ENCODE measurements at regions not wholly inside any gene's neighbourhood (a gene's known extent, or its start where the extent isn't known, plus 50 kb on each side); places are given as distances from the start of the nearest gene placed in this dataset.
A peak's percentile ranks its signal among the peaks of the same experiment; 100 is the strongest.
"Not testable (repeated sequence)": the region's sequence is repeated elsewhere in the genome, so short reads cannot be mapped to it uniquely, and the experiment has no call there.

GRCh38 chr22:19606332-19607191 is 82.4 kb upstream of the CLDN5 start:
- peak overlapping the region; percentile 61; the same call in 1 of the 2 replicates for H3K9ac ChIP-seq (ENCODE audit: low read length)
- no peak overlapping the region for H3K4me3 ChIP-seq (ENCODE audit: low read length)
- no peaks in the 10 kb centered on the region for H4K20me1 ChIP-seq (ENCODE audit: insufficient read depth, low read depth, low read length)
- no peaks in the 10 kb centered on the region for H3K79me2 ChIP-seq (ENCODE audit: low read length)
- H3K9me2 ChIP-seq (replicated peaks; ENCODE audit: insufficient read depth, low read length), result no peaks in the 10 kb centered on the region
- H3K9me3 ChIP-seq (ENCODE audit: low read length), result no peaks in the 10 kb centered on the region
- no peak overlapping the region for H3K27ac ChIP-seq (ENCODE audit: low read length)
- DNase-seq, result no peak
- H3K27me3 ChIP-seq (ENCODE audit: low read length), result no peaks in the 10 kb centered on the region
- peak overlapping the region; percentile 39 for H3K4me2 ChIP-seq (ENCODE audit: low read depth, low read length, poor library complexity, severe bottlenecking)
- H3K36me3 ChIP-seq (ENCODE audit: insufficient read depth, low read length), result no peaks in the 10 kb centered on the region
- peak overlapping the region; percentile 52 for H2AFZ ChIP-seq (ENCODE audit: low read length)
- H3K4me1 ChIP-seq (ENCODE audit: low read length), result peaks cover 68% of the 10 kb centered on the region

GRCh38 chr22:19607192-19608002 is 83.2 kb upstream of the CLDN5 start:
- no peaks in the 10 kb centered on the region for H4K20me1 ChIP-seq (ENCODE audit: insufficient read depth, low read depth, low read length)
- no peaks in the 10 kb centered on the region for H3K27me3 ChIP-seq (ENCODE audit: low read length)
- peaks cover 73% of the 10 kb centered on the region for H3K4me1 ChIP-seq (ENCODE audit: low read length)
- DNase-seq, result no peak
- peak overlapping the region; percentile 39 for H3K4me2 ChIP-seq (ENCODE audit: low read depth, low read length, poor library complexity, severe bottlenecking)
- no peaks in the 10 kb centered on the region for H3K9me2 ChIP-seq (replicated peaks; ENCODE audit: insufficient read depth, low read length)
- H3K36me3 ChIP-seq (ENCODE audit: insufficient read depth, low read length), result no peaks in the 10 kb centered on the region
- peak overlapping the region; percentile 52 for H2AFZ ChIP-seq (ENCODE audit: low read length)
- H3K27ac ChIP-seq (ENCODE audit: low read length), result no peak overlapping the region
- H3K9me3 ChIP-seq (ENCODE audit: low read length), result no peaks in the 10 kb centered on the region
- no peaks in the 10 kb centered on the region for H3K79me2 ChIP-seq (ENCODE audit: low read length)
- H3K9ac ChIP-seq (ENCODE audit: low read length), result peak overlapping the region; percentile 61
- no peak overlapping the region for H3K4me3 ChIP-seq (ENCODE audit: low read length)

GRCh38 chr22:19608003-19608690 is 83.9 kb upstream of the CLDN5 start:
- H3K36me3 ChIP-seq (ENCODE audit: insufficient read depth, low read length), result no peaks in the 10 kb centered on the region
- peak overlapping the region; percentile 94; the same call in 1 of the 2 replicates for H3K27ac ChIP-seq (ENCODE audit: low read length)
- no peak overlapping the region for H2AFZ ChIP-seq (ENCODE audit: low read length)
- H3K27me3 ChIP-seq (ENCODE audit: low read length), result no peaks in the 10 kb centered on the region
- DNase-seq, result no peak
- peaks cover 74% of the 10 kb centered on the region for H3K4me1 ChIP-seq (ENCODE audit: low read length)
- no peak overlapping the region for H3K9ac ChIP-seq (ENCODE audit: low read length)
- H3K9me3 ChIP-seq (ENCODE audit: low read length), result no peaks in the 10 kb centered on the region
- no peaks in the 10 kb centered on the region for H4K20me1 ChIP-seq (ENCODE audit: insufficient read depth, low read depth, low read length)
- no peak overlapping the region for H3K4me2 ChIP-seq (ENCODE audit: low read depth, low read length, poor library complexity, severe bottlenecking)
- H3K79me2 ChIP-seq (ENCODE audit: low read length), result no peaks in the 10 kb centered on the region
- H3K9me2 ChIP-seq (replicated peaks; ENCODE audit: insufficient read depth, low read length), result no peaks in the 10 kb centered on the region
- no peak overlapping the region for H3K4me3 ChIP-seq (ENCODE audit: low read length)

- Histone ChIP-seq H3K27ac (ENCODE audit: low read length) (peak overlapping the region; percentile 94), H3K4me1 (ENCODE audit: low read length) (peaks cover 77% of the 10 kb centered on the region), H3K4me2 (ENCODE audit: low read depth, low read length, poor library complexity, severe bottlenecking) (peak overlapping the region; percentile 64), H3K9ac (ENCODE audit: low read length) (peak overlapping the region; percentile 70), H3K4me3 (ENCODE audit: low read length) (peak overlapping the region; percentile 43)
- not testable (repeated sequence) for H2AFZ ChIP-seq (ENCODE audit: low read length); H4K20me1 ChIP-seq (ENCODE audit: insufficient read depth, low read depth, low read length); H3K9me3 ChIP-seq (ENCODE audit: low read length); H3K9me2 ChIP-seq (replicated peaks; ENCODE audit: insufficient read depth, low read length); H3K27me3 ChIP-seq (ENCODE audit: low read length); H3K79me2 ChIP-seq (ENCODE audit: low read length); H3K36me3 ChIP-seq (ENCODE audit: insufficient read depth, low read length)
- peak; percentile 90 for DNase-seq
Measured at GRCh38 chr22:19609753-19610152, 85.5 kb upstream of the CLDN5 start.

- H3K9me3 ChIP-seq (ENCODE audit: low read length), result no peaks in the 10 kb centered on the region
- H2AFZ ChIP-seq (ENCODE audit: low read length), result peak overlapping the region; percentile 51
- peak overlapping the region; percentile 43 for H3K4me3 ChIP-seq (ENCODE audit: low read length)
- no peaks in the 10 kb centered on the region for H3K27me3 ChIP-seq (ENCODE audit: low read length)
- no peaks in the 10 kb centered on the region for H4K20me1 ChIP-seq (ENCODE audit: insufficient read depth, low read depth, low read length)
- peak overlapping the region; percentile 70 for H3K9ac ChIP-seq (ENCODE audit: low read length)
- peak overlapping the region; percentile 64 for H3K4me2 ChIP-seq (ENCODE audit: low read depth, low read length, poor library complexity, severe bottlenecking)
- no peaks in the 10 kb centered on the region for H3K36me3 ChIP-seq (ENCODE audit: insufficient read depth, low read length)
- peak overlapping the region; percentile 94 for H3K27ac ChIP-seq (ENCODE audit: low read length)
- H3K79me2 ChIP-seq (ENCODE audit: low read length), result no peaks in the 10 kb centered on the region
- H3K9me2 ChIP-seq (replicated peaks; ENCODE audit: insufficient read depth, low read length), result no peaks in the 10 kb centered on the region
- DNase-seq, result peak; percentile 81
- H3K4me1 ChIP-seq (ENCODE audit: low read length), result peaks cover 87% of the 10 kb centered on the region
Measured at GRCh38 chr22:19610518-19611253, 86.5 kb upstream of the CLDN5 start.

- no peaks in the 10 kb centered on the region for H3K9me3 ChIP-seq (ENCODE audit: low read length)
- H3K4me2 ChIP-seq (ENCODE audit: low read depth, low read length, poor library complexity, severe bottlenecking), result peak overlapping the region; percentile 64
- H2AFZ ChIP-seq (ENCODE audit: low read length), result no peak overlapping the region
- H3K4me1 ChIP-seq (ENCODE audit: low read length), result peaks cover 94% of the 10 kb centered on the region
- no peaks in the 10 kb centered on the region for H3K27me3 ChIP-seq (ENCODE audit: low read length)
- H3K36me3 ChIP-seq (ENCODE audit: insufficient read depth, low read length), result no peaks in the 10 kb centered on the region
- no peaks in the 10 kb centered on the region for H3K9me2 ChIP-seq (replicated peaks; ENCODE audit: insufficient read depth, low read length)
- no peaks in the 10 kb centered on the region for H4K20me1 ChIP-seq (ENCODE audit: insufficient read depth, low read depth, low read length)
- H3K4me3 ChIP-seq (ENCODE audit: low read length), result no peak overlapping the region
- peak overlapping the region; percentile 70 for H3K9ac ChIP-seq (ENCODE audit: low read length)
- peak overlapping the region; percentile 94 for H3K27ac ChIP-seq (ENCODE audit: low read length)
- no peak for DNase-seq
- no peaks in the 10 kb centered on the region for H3K79me2 ChIP-seq (ENCODE audit: low read length)
Measured at GRCh38 chr22:19611590-19611989, 87.4 kb upstream of the CLDN5 start.

- peak overlapping the region; percentile 49 for H3K9ac ChIP-seq (ENCODE audit: low read length)
Measured at GRCh38 chr22:19612866-19613572, 88.8 kb upstream of the CLDN5 start.

More at GRCh38 chr22:19612866-19613572, 88.8 kb upstream of the CLDN5 start:
- no peaks in the 10 kb centered on the region for H3K36me3 ChIP-seq (ENCODE audit: insufficient read depth, low read length)
- H3K4me1 ChIP-seq (ENCODE audit: low read length), result peaks cover 94% of the 10 kb centered on the region
- DNase-seq, result no peak
- no peaks in the 10 kb centered on the region for H3K27me3 ChIP-seq (ENCODE audit: low read length)
- no peaks in the 10 kb centered on the region for H4K20me1 ChIP-seq (ENCODE audit: insufficient read depth, low read depth, low read length)
- peak overlapping the region; percentile 56; the same call in 1 of the 2 replicates for H2AFZ ChIP-seq (ENCODE audit: low read length)
- no peaks in the 10 kb centered on the region for H3K79me2 ChIP-seq (ENCODE audit: low read length)
- H3K9me2 ChIP-seq (replicated peaks; ENCODE audit: insufficient read depth, low read length), result no peaks in the 10 kb centered on the region
- H3K27ac ChIP-seq (ENCODE audit: low read length), result peak overlapping the region; percentile 98
- peak overlapping the region; percentile 58 for H3K4me2 ChIP-seq (ENCODE audit: low read depth, low read length, poor library complexity, severe bottlenecking)
- H3K4me3 ChIP-seq (ENCODE audit: low read length), result no peak overlapping the region
- no peaks in the 10 kb centered on the region for H3K9me3 ChIP-seq (ENCODE audit: low read length)

Measured in Karpas-422 (cell line).